OCI-LY7 (cell line): ENCODE measurements at regions not wholly inside any gene's neighbourhood (a gene's known extent, or its start where the extent isn't known, plus 50 kb on each side); places are given as distances from the start of the nearest gene placed in this dataset.

Experiments
- BruUV-seq: library from RNA; stranded (reverse); fragments of 400-500 nt; replicated peaks from 2 replicates; lab custom pipeline; 2021; lab: Mats Ljungman, UMichigan
- CTCF ChIA-PET: fragments of 300-600 bp; sonication (Branson Sonifier 250); formaldehyde crosslinking; loops from one replicate; lab custom pipeline; 2022; ENCODE audit warnings: antibody characterized with exemption; ENCODE audit not compliant: unreplicated experiment; lab: Charles Lee
- POLR2A ChIA-PET: fragments of 300-600 bp; sonication (Branson Sonifier 250); formaldehyde crosslinking; loops from one replicate; lab custom pipeline; 2022; ENCODE audit warnings: antibody characterized with exemption; lab: Charles Lee
- DNase-seq: peaks from one replicate; pipeline ENCODE4 v3.0.0-alpha.2; 2015; ENCODE audit warnings: low spot score
- H2AFZ ChIP-seq: fragments of 200-600 bp; sonication (generic), shearing (Covaris generic); 2 replicates; pipeline ENCODE4 v1.6.1; 2014; ENCODE audit warnings: mild to moderate bottlenecking, antibody characterized with exemption, low read length, moderate library complexity
- H3K27ac ChIP-seq: fragments of 200-600 bp; sonication (generic); 2 replicates; pipeline ENCODE4 v1.5.1; 2014; ENCODE audit warnings: mixed run types, low read depth, mild to moderate bottlenecking, moderate library complexity, low read length, inconsistent platforms; ENCODE audit not compliant: poor library complexity, severe bottlenecking
- H3K36me3 ChIP-seq: fragments of 200-600 bp; sonication (generic); 2 replicates; pipeline ENCODE4 v1.6.1; 2014; ENCODE audit warnings: mild to moderate bottlenecking, antibody characterized with exemption, low read length, moderate library complexity, mixed read lengths; ENCODE audit not compliant: insufficient read depth
- H3K4me1 ChIP-seq: fragments of 200-600 bp; sonication (generic); 2 replicates; pipeline ENCODE4 v1.5.1; 2014; ENCODE audit warnings: mild to moderate bottlenecking, low read length; ENCODE audit not compliant: insufficient read depth, poor library complexity, severe bottlenecking
- H3K4me2 ChIP-seq: fragments of 200-600 bp; sonication (generic); 2 replicates; pipeline ENCODE4 v1.6.1; 2014; ENCODE audit warnings: mild to moderate bottlenecking, low read length
- H3K4me3 ChIP-seq: fragments of 200-600 bp; sonication (generic); 2 replicates; pipeline ENCODE4 v1.5.1; 2014; ENCODE audit warnings: mild to moderate bottlenecking, low read depth, low read length; ENCODE audit not compliant: poor library complexity, severe bottlenecking
- H3K79me2 ChIP-seq: fragments of 200-600 bp; sonication (generic); 2 replicates; pipeline ENCODE4 v1.6.1; 2016; ENCODE audit warnings: low read depth, mild to moderate bottlenecking, low read length, moderate library complexity, mixed read lengths; ENCODE audit not compliant: insufficient read depth
- H3K9me2 ChIP-seq: fragments of 200-600 bp; sonication (generic); 2 replicates; pipeline ENCODE4 v1.6.1; 2016; ENCODE audit warnings: mild to moderate bottlenecking, low read length, mixed read lengths; ENCODE audit not compliant: insufficient read depth
- H3K9me3 ChIP-seq: fragments of 200-600 bp; sonication (generic); 2 replicates; pipeline ENCODE4 v1.6.1; 2014; ENCODE audit warnings: mild to moderate bottlenecking, mixed run types, low read length, mixed read lengths
- H4K20me1 ChIP-seq: fragments of 200-600 bp; sonication (generic); 2 replicates; pipeline ENCODE4 v1.6.1; 2014; ENCODE audit warnings: mild to moderate bottlenecking, antibody characterized with exemption, low read length, moderate library complexity, mixed read lengths; ENCODE audit not compliant: insufficient read depth
- CTCF ChIP-seq: fragments of 200-600 bp; sonication (generic); conservative IDR thresholded peaks from 2 replicates; pipeline ENCODE4 v1.5.1; 2014; ENCODE audit warnings: mild to moderate bottlenecking, antibody characterized with exemption, low read length, moderate library complexity, mixed read lengths
- EZH2phosphoT487 ChIP-seq: fragments of 200-600 bp; sonication (generic); IDR thresholded peaks from 2 replicates; pipeline ENCODE4 v1.6.1; 2018; ENCODE audit warnings: low read depth, borderline replicate concordance, mild to moderate bottlenecking, mixed run types, antibody characterized with exemption, low read length, moderate library complexity, mixed read lengths
- intact Hi-C: fragments of 100-400 bp; cut with micrococcal nuclease; formaldehyde crosslinking; loops from one replicate; pipeline ENCODE4 v1.10.0; 2022; ENCODE audit not compliant: unreplicated experiment

DNA sequence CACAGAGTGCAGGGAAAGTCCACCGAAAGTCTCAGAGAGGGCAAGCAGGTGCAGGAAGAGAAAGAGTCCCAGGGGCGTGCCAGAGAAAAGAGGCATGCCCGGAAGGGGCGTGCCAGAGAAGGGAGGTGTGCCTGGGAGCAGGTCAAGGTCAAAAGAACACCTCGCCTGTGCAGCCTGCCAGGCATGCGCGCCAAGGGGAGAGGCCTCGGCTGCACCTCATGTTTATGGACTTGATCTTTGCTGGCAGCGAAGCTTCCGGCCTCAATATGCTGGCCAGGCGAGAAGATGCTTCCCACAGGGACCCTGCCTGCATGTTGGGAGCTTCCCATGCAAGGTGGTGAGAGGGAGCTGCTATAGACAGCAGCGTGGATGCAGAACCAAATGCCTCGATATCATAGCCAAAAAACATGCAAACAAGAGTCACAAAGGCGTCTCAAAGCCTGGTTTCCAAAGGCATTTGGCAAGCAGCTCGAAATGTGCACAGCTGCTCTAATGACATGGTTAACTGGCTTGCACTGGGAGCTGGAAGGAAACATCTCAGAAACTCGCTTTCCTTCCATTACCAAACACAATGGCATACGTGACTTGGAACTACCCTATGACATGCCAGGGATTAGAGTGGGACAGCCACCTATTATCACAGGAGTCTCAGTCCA is 192.5 kb upstream of the PPP2R2D start:
- CTCF ChIA-PET, result no interaction called here

GRCh38 chr10:131710142-131710861 is 190.5 kb upstream of the PPP2R2D start:
- Histone ChIP-seq H3K4me3 (no peak overlapping the region), H4K20me1 (no peaks in the 10 kb centered on the region), H3K4me1 (no peaks in the 10 kb centered on the region), H3K9me3 (no peaks in the 10 kb centered on the region), H3K27ac (no peak overlapping the region), H2AFZ (no peak overlapping the region), H3K4me2 (no peak overlapping the region), H3K79me2 (no peaks in the 10 kb centered on the region), H3K9me2 (no peaks in the 10 kb centered on the region), H3K36me3 (no peaks in the 10 kb centered on the region)
- no peak for DNase-seq
- TF ChIP-seq EZH2phosphoT487 (no peak), CTCF (no peak)
- ChIA-PET CTCF (no interaction called here), POLR2A (interaction anchor here (0.7 kb wide), 1 partner anchor 1004 kb away, joined by 3 read pairs; no protein-coding TSS in a partner anchor)
- intact Hi-C loops, result no loop called here
- no TSS peak for BruUV-seq

More for the DNA sequence above, 192.5 kb upstream of the PPP2R2D start:
- Histone ChIP-seq H3K36me3 (no peaks in the 10 kb centered on the region), H2AFZ (no peak overlapping the region), H3K27ac (no peak overlapping the region), H3K9me3 (no peaks in the 10 kb centered on the region), H4K20me1 (no peaks in the 10 kb centered on the region), H3K4me2 (no peak overlapping the region), H3K4me1 (no peaks in the 10 kb centered on the region), H3K4me3 (no peak overlapping the region), H3K9me2 (no peaks in the 10 kb centered on the region), H3K79me2 (no peaks in the 10 kb centered on the region)
- POLR2A ChIA-PET, result no interaction called here
- DNase-seq, result no peak
- no TSS peak for BruUV-seq
- TF ChIP-seq EZH2phosphoT487, result no peak
- no peak for TF ChIP-seq CTCF
- intact Hi-C loops, result no loop called here

- Histone ChIP-seq H3K4me3 (no peak overlapping the region), H4K20me1 (no peaks in the 10 kb centered on the region), H3K27ac (no peak overlapping the region), H3K79me2 (no peaks in the 10 kb centered on the region), H3K4me1 (no peaks in the 10 kb centered on the region), H3K4me2 (no peak overlapping the region), H2AFZ (no peak overlapping the region), H3K9me3 (no peaks in the 10 kb centered on the region), H3K36me3 (no peaks in the 10 kb centered on the region), H3K9me2 (no peaks in the 10 kb centered on the region)
- BruUV-seq, result no TSS peak
- POLR2A ChIA-PET, result no interaction called here
- no peak for TF ChIP-seq EZH2phosphoT487
- TF ChIP-seq CTCF, result no peak
- DNase-seq, result no peak
- intact Hi-C loops, result no loop called here
- CTCF ChIA-PET, result interaction anchor here (0.6 kb wide), 1 partner anchor 1366 kb away, joined by 7 read pairs; no protein-coding TSS in a partner anchor
Measured at GRCh38 chr10:131722121-131722520, 178.7 kb upstream of the PPP2R2D start.
